ENCODE measurements at regions not wholly inside any gene's neighbourhood (a gene's known extent, or its start where the extent isn't known, plus 50 kb on each side); places are given as distances from the start of the nearest gene placed in this dataset.

DNA sequence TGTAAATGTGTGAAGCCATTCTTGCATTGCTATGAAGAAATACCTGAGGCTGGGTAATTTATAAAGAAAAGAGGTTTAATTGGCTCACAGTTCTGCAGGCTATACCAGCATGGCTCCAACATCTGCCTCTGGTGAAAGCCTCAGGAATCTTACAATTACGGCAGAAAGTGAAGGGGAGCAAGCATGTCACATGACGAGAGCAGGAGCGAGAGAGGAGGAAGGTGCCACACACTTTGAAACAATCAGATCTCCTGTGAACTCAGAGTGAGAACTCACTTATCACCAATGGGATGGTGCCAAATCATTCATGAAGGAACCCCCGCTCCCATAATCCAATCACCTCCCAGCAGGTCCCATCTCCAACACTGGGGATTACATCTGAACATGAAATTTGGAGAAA, 213.6 kb upstream of the TSC22D2 start:
- DNase-seq = no peak
- Mint-ChIP-seq H3K27ac (ENCODE audit: unreplicated experiment) (no peak overlapping the region), H3K4me1 (ENCODE audit: low read depth, unreplicated experiment) (no peaks in the 10 kb centered on the region), H3K36me3 (ENCODE audit: unreplicated experiment) (peaks cover 6% of the 10 kb centered on the region), H3K27me3 (ENCODE audit: unreplicated experiment) (no peaks in the 10 kb centered on the region), H3K9me3 (ENCODE audit: unreplicated experiment) (no peaks in the 10 kb centered on the region), H3K4me3 (ENCODE audit: unreplicated experiment) (no peak overlapping the region)
- TF ChIP-seq, protein P1, sequence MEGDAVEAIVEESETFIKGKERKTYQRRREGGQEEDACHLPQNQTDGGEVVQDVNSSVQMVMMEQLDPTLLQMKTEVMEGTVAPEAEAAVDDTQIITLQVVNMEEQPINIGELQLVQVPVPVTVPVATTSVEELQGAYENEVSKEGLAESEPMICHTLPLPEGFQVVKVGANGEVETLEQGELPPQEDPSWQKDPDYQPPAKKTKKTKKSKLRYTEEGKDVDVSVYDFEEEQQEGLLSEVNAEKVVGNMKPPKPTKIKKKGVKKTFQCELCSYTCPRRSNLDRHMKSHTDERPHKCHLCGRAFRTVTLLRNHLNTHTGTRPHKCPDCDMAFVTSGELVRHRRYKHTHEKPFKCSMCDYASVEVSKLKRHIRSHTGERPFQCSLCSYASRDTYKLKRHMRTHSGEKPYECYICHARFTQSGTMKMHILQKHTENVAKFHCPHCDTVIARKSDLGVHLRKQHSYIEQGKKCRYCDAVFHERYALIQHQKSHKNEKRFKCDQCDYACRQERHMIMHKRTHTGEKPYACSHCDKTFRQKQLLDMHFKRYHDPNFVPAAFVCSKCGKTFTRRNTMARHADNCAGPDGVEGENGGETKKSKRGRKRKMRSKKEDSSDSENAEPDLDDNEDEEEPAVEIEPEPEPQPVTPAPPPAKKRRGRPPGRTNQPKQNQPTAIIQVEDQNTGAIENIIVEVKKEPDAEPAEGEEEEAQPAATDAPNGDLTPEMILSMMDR (IDR thresholded peaks at IDR 0.05; ENCODE audit: partially characterized antibody, unreplicated experiment) = no peak

DNA sequence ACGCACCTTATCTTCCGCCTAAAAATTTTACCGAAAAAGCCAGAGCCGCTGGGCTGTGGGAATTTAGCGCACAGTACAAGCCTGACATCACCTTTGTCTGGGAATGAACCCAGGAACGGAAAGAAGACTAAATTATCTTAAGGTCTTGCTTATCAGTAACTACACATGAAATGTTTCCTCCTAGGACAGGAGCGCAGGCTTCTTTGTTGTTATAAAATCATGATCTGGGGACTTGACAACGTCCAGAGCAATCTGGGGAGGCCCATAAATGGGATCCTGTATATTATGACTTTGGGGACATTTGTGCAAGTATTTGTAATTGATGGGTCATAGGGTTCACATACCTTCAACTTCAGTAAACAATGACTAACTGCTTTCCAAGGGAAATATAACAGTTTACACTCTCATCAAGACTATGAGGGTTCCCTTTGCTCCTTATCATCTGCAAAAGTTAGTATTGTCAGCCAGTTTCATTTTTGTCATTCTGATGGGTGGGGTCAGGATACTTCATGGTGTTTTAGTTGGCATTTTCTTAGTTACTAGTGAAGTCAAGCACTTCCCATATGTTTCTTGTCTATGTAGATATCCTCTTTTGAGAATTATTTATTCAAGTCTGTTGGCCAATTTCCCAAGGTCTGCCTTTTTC, 213.9 kb upstream of the PFN2 start:
- Mint-ChIP-seq H3K4me3 (ENCODE audit: unreplicated experiment) (no peak overlapping the region), H3K4me1 (ENCODE audit: low read depth, unreplicated experiment) (peaks cover 7% of the 10 kb centered on the region), H3K27ac (ENCODE audit: unreplicated experiment) (no peak overlapping the region), H3K27me3 (ENCODE audit: unreplicated experiment) (no peaks in the 10 kb centered on the region), H3K36me3 (ENCODE audit: unreplicated experiment) (peaks cover 7% of the 10 kb centered on the region), H3K9me3 (ENCODE audit: unreplicated experiment) (peaks cover 5% of the 10 kb centered on the region)
- TF ChIP-seq, protein P1 (IDR thresholded peaks at IDR 0.05; ENCODE audit: partially characterized antibody, unreplicated experiment) = no peak
- no peak for DNase-seq

DNA sequence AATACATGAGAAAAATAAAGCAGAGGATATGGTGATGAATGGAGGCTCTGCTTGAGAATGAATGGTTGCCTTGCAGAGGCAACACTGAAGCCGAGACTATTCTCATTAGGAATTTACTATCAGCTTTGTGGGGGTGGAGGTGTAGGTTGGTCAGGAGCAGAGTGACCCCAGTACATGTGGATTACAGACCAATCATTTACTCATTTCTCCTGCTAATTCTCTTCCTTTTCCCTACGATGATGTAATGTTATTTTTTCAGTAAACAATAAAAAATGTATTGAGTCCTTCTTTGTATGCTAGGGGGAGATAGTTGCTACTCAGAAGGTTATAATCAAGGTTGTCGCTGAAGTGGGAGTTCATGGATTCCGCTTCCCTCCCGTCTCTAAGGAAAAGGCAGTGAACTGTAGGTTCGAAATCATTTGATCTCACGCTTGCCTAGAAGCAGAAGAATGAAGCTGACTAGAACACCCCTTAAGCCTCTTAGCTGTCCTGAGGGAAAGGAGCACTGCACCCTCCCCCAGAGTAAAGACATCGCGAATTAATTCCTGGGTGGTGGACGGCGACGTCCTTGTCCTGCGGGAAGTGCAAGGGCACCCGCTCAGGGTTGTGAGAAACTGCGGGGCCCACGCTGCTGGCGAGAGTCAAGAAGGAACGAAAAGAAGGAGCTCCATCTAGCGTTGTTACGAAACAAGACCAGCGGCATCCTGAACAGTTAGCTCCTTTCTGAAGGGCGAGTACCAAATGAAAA, 213.2 kb upstream of the PFN2 start:
- peaks cover 3% of the 10 kb centered on the region for H3K9me3 Mint-ChIP-seq (ENCODE audit: unreplicated experiment)
- H3K27me3 Mint-ChIP-seq (ENCODE audit: unreplicated experiment) = no peaks in the 10 kb centered on the region
- peaks cover 1% of the 10 kb centered on the region for H3K36me3 Mint-ChIP-seq (ENCODE audit: unreplicated experiment)
- peak; percentile 74 for DNase-seq
- no peak overlapping the region for H3K4me3 Mint-ChIP-seq (ENCODE audit: unreplicated experiment)
- TF ChIP-seq, protein P1 (IDR thresholded peaks at IDR 0.05; ENCODE audit: partially characterized antibody, unreplicated experiment) = peak; percentile 14
- H3K4me1 Mint-ChIP-seq (ENCODE audit: low read depth, unreplicated experiment) = peaks cover 10% of the 10 kb centered on the region
- H3K27ac Mint-ChIP-seq (ENCODE audit: unreplicated experiment) = no peak overlapping the region

DNA sequence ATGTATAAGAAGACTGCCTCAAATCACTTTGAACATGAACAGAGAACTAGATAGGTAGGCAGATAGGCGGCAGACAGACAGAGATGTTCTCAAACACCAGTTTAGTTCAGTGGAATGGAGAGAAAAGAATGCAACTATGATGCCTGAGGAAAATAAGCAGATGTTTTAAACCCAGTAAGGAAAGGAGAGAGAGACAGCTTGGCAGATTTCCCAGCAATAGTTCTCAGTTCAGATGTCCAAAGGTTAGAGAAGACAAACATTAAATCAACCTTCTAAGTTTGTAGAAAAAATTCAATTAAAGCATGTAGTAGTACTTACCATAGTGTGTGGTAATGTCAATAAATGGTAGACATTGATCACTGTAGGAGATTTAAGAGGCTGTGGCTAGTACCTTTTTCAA, 209.6 kb upstream of the PFN2 start:
- no peak for DNase-seq
- H3K36me3 Mint-ChIP-seq (ENCODE audit: unreplicated experiment) = no peaks in the 10 kb centered on the region
- no peaks in the 10 kb centered on the region for H3K9me3 Mint-ChIP-seq (ENCODE audit: unreplicated experiment)
- H3K27me3 Mint-ChIP-seq (ENCODE audit: unreplicated experiment) = no peaks in the 10 kb centered on the region
- H3K27ac Mint-ChIP-seq (ENCODE audit: unreplicated experiment) = no peak overlapping the region
- H3K4me3 Mint-ChIP-seq (ENCODE audit: unreplicated experiment) = no peak overlapping the region
- H3K4me1 Mint-ChIP-seq (ENCODE audit: low read depth, unreplicated experiment) = peaks cover 13% of the 10 kb centered on the region
- TF ChIP-seq, protein P1 (IDR thresholded peaks at IDR 0.05; ENCODE audit: partially characterized antibody, unreplicated experiment) = no peak

DNA sequence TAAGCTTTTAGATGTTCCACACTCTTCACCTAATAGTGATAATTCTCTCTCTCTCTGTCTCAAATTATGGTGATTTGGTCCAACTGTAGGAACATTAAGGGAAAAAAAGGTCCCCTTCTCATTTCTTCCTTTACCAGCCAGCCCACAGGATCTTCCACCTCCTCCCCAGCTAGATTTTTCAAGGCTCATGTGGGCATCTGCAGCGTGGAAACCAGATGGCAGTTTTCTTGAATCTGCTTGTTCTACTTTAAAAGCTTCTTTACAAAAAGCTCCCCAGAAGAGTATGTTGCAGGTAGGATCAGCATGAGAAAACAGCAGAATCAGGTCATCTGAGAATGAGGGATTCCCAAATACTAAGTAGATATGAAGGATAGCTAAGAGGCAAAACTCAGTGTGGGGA, 208.6 kb upstream of the PFN2 start:
- TF ChIP-seq, protein P1 (IDR thresholded peaks at IDR 0.05; ENCODE audit: partially characterized antibody, unreplicated experiment) = no peak
- Mint-ChIP-seq H3K4me3 (ENCODE audit: unreplicated experiment) (no peak overlapping the region), H3K27ac (ENCODE audit: unreplicated experiment) (peak overlapping the region; percentile 2), H3K36me3 (ENCODE audit: unreplicated experiment) (no peaks in the 10 kb centered on the region), H3K9me3 (ENCODE audit: unreplicated experiment) (no peaks in the 10 kb centered on the region), H3K27me3 (ENCODE audit: unreplicated experiment) (no peaks in the 10 kb centered on the region), H3K4me1 (ENCODE audit: low read depth, unreplicated experiment) (peaks cover 13% of the 10 kb centered on the region)
- no peak for DNase-seq
